CD4-positive, alpha-beta T cell treated with Interleukin-12 subunit alpha and Interleukin-12 subunit beta, for 1 hour (primary cell): ENCODE measurements at regions not wholly inside any gene's neighbourhood (a gene's known extent, or its start where the extent isn't known, plus 50 kb on each side); places are given as distances from the start of the nearest gene placed in this dataset.
"Not testable (repeated sequence)": the region's sequence is repeated elsewhere in the genome, so short reads cannot be mapped to it uniquely, and the experiment has no call there.

Experiments
- DNase-seq: peaks from one replicate; pipeline ENCODE4 v3.0.0-alpha.2; 2020

GRCh38 chr2:144673456-144673855 lies 153.5 kb upstream of the ZEB2 start:
- no peak for DNase-seq

- DNase-seq, result no peak
These were observed 152.0 kb upstream of the ZEB2 start for GRCh38 chr2:144671695-144672455.

GRCh38 chr2:144670738-144671137 lies 150.8 kb upstream of the ZEB2 start:
- DNase-seq, result no peak

GRCh38 chr2:144670080-144670479 lies 150.2 kb upstream of the ZEB2 start:
- DNase-seq, result no peak

- DNase-seq, result no peak
These were observed 149.5 kb upstream of the ZEB2 start for GRCh38 chr2:144669196-144669987.

- no peak for DNase-seq
These were observed 148.7 kb upstream of the ZEB2 start for GRCh38 chr2:144668493-144669110.

GRCh38 chr2:144666032-144666431 lies 146.1 kb upstream of the ZEB2 start:
- no peak for DNase-seq

- no peak for DNase-seq
These were observed 143.3 kb upstream of the ZEB2 start for GRCh38 chr2:144663207-144663606.

GRCh38 chr2:144660518-144661316 lies 140.8 kb upstream of the ZEB2 start:
- peak; percentile 35 for DNase-seq

GRCh38 chr2:144659731-144660275 lies 139.9 kb upstream of the ZEB2 start:
- peak; percentile 63 for DNase-seq

GRCh38 chr2:144654523-144654922 lies 134.6 kb upstream of the ZEB2 start:
- DNase-seq, result no peak

- no peak for DNase-seq
These were observed 131.0 kb upstream of the ZEB2 start for GRCh38 chr2:144650907-144651306.

- no peak for DNase-seq
These were observed 129.0 kb upstream of the ZEB2 start for GRCh38 chr2:144648837-144649465.

GRCh38 chr2:144645083-144645778 lies 125.3 kb upstream of the ZEB2 start:
- no peak for DNase-seq

- no peak for DNase-seq
These were observed 124.6 kb upstream of the ZEB2 start for GRCh38 chr2:144644549-144644948.

GRCh38 chr2:144643537-144644336 lies 123.8 kb upstream of the ZEB2 start:
- DNase-seq, result no peak

GRCh38 chr2:144642856-144643255 lies 122.9 kb upstream of the ZEB2 start:
- DNase-seq, result no peak

- DNase-seq, result no peak
These were observed 122.2 kb upstream of the ZEB2 start for GRCh38 chr2:144642131-144642530.

- not testable (repeated sequence) for DNase-seq
These were observed 118.3 kb upstream of the ZEB2 start for GRCh38 chr2:144638250-144638649.

GRCh38 chr2:144636860-144637259 lies 116.9 kb upstream of the ZEB2 start:
- peak; percentile 16 for DNase-seq

GRCh38 chr2:144632809-144633208 lies 112.9 kb upstream of the ZEB2 start:
- no peak for DNase-seq
